Suppressor macrophage (primary cell): ENCODE measurements at regions not wholly inside any gene's neighbourhood (a gene's known extent, or its start where the extent isn't known, plus 50 kb on each side); places are given as distances from the start of the nearest gene placed in this dataset.

Experiments
- DNase-seq, 4 experiments: peaks; one replicate each; pipeline ENCODE4 v3.0.0-alpha.2; 2020 to 2022

GRCh38 chr17:77395501-77396048, 254.8 kb downstream of the SEC14L1 start:
- DNase-seq = no peak

- no peak for DNase-seq
These were observed 255.8 kb downstream of the SEC14L1 start for GRCh38 chr17:77396610-77397009.

GRCh38 chr17:77398274-77398673, 257.5 kb downstream of the SEC14L1 start:
- DNase-seq = no peak

GRCh38 chr17:77399319-77399957, 258.7 kb downstream of the SEC14L1 start:
- no peak for DNase-seq

GRCh38 chr17:77400445-77400870, 259.7 kb downstream of the SEC14L1 start:
- DNase-seq = peak; percentile 61 to 80 (median 74)

GRCh38 chr17:77402159-77402731, 261.5 kb downstream of the SEC14L1 start:
- no peak for DNase-seq

GRCh38 chr17:77403854-77404253, 263.1 kb downstream of the SEC14L1 start:
- no peak for DNase-seq

GRCh38 chr17:77404812-77405581, 264.2 kb downstream of the SEC14L1 start:
- peak; percentile 86 to 94 (median 92) for DNase-seq

- DNase-seq = peak; percentile 64 to 82 (median 80)
These were observed 265.3 kb downstream of the SEC14L1 start for GRCh38 chr17:77405867-77406732.

GRCh38 chr17:77407321-77408277, 266.8 kb downstream of the SEC14L1 start:
- DNase-seq = no peak

- no peak for DNase-seq
These were observed 267.5 kb downstream of the SEC14L1 start for GRCh38 chr17:77408284-77408683.

- peak; percentile 23 to 64 (median 54) for DNase-seq
These were observed 268.8 kb downstream of the SEC14L1 start for GRCh38 chr17:77409282-77410161.

- DNase-seq = no peak
These were observed 269.7 kb downstream of the SEC14L1 start for GRCh38 chr17:77410470-77410869.

- no peak for DNase-seq
These were observed 274.1 kb downstream of the SEC14L1 start for GRCh38 chr17:77414811-77415400.

- DNase-seq = no peak
These were observed 275.4 kb downstream of the SEC14L1 start for GRCh38 chr17:77416105-77416713.

- no peak for DNase-seq
These were observed 276.8 kb downstream of the SEC14L1 start for GRCh38 chr17:77417575-77417974.

GRCh38 chr17:77418609-77419008, 277.8 kb downstream of the SEC14L1 start:
- no peak for DNase-seq

GRCh38 chr17:77419095-77419494, 278.3 kb downstream of the SEC14L1 start:
- no peak for DNase-seq

- no peak for DNase-seq
These were observed 278.9 kb downstream of the SEC14L1 start for GRCh38 chr17:77419547-77420094.
